HCT116 (cell line): ENCODE measurements at regions not wholly inside any gene's neighbourhood (a gene's known extent, or its start where the extent isn't known, plus 50 kb on each side); places are given as distances from the start of the nearest gene placed in this dataset.

Experiments used
- ATAC-seq: fragments of 200-7000 bp; cut with Tn5 transposase; 2 replicates; pipeline ENCODE4 v1.9.1; 2020; ENCODE audit warnings: mild to moderate bottlenecking, moderate library complexity
- BruUV-seq: library from RNA; stranded (reverse); fragments of 400-500 nt; replicated peaks from 2 replicates; lab custom pipeline; 2021; lab: Mats Ljungman, UMichigan
- CTCF ChIA-PET: fragments of 300-600 bp; sonication (Branson Sonifier 250); formaldehyde crosslinking; loops from one replicate; lab custom pipeline; 2021; ENCODE audit warnings: antibody characterized with exemption; lab: Charles Lee
- POLR2A ChIA-PET: fragments of 300-600, 350-600 bp; sonication (Branson Sonifier 250); formaldehyde crosslinking; loops from one replicate; lab custom pipeline; 2021; ENCODE audit warnings: antibody characterized with exemption; lab: Charles Lee
- RAD21 ChIA-PET, 2 experiments: fragments of 300-600 bp; sonication (Branson Sonifier 250); formaldehyde crosslinking; loops; one replicate each; lab custom pipeline; 2023; ENCODE audit warnings: low total read pairs in 2 of 2; ENCODE audit not compliant: uncharacterized antibody in 2 of 2, unreplicated experiment in 2 of 2, low non-redundant PET in 1 of 2; lab: Charles Lee
- DNase-seq: peaks from one replicate; pipeline ENCODE4 v3.0.0-alpha.2; 2010; ENCODE audit warnings: low read depth, low spot score
- H2AFZ ChIP-seq: fragments of 200-600 bp; shearing (Covaris generic), sonication (generic); 2 replicates; pipeline ENCODE4 v1.6.1; 2017; ENCODE audit warnings: low read depth, mixed run types, mixed read lengths, antibody characterized with exemption, low read length; ENCODE audit not compliant: poor library complexity, severe bottlenecking
- H3K27ac ChIP-seq: 2 replicates; pipeline ENCODE4 v1.5.1; 2012; ENCODE audit warnings: low read depth, low read length
- H3K27me3 ChIP-seq: fragments of 200-600 bp; sonication (generic); 2 replicates; pipeline ENCODE4 v1.6.1; 2016; ENCODE audit warnings: mixed run types, low read length, mixed read lengths; ENCODE audit not compliant: insufficient read depth
- H3K36me3 ChIP-seq, 2 experiments: fragments of 200-500 bp in 1 of 2; fragments of 200-600 bp in 1 of 2; sonication (Bioruptor generic) in 1 of 2; sonication (generic) in 1 of 2; 2 replicates each; pipeline versions ENCODE4 v1.5.1 to v1.6.1; 2014 to 2016; ENCODE audit warnings: low read length in 2 of 2, inconsistent platforms in 1 of 2, mixed read lengths in 1 of 2, mixed run types in 1 of 2; ENCODE audit not compliant: insufficient read depth in 2 of 2, control insufficient read depth in 1 of 2
- H3K4me1 ChIP-seq, 2 experiments: fragments of 200-600 bp in 1 of 2; sonication (generic) in 1 of 2; 2 replicates each; pipeline versions ENCODE4 v1.5.1 to v1.6.1; 2012 to 2017; ENCODE audit warnings: low read length in 2 of 2, inconsistent platforms in 1 of 2, mild to moderate bottlenecking in 1 of 2, mixed read lengths in 1 of 2, mixed run types in 1 of 2, moderate library complexity in 1 of 2; ENCODE audit not compliant: insufficient read depth in 2 of 2, control insufficient read depth in 1 of 2
- H3K4me2 ChIP-seq: fragments of 200-600 bp; sonication (generic); 2 replicates; pipeline ENCODE4 v1.6.1; 2017; ENCODE audit warnings: mixed run types, low read length, mixed read lengths
- H3K4me3 ChIP-seq, 2 experiments: fragments of 200-600 bp in 1 of 2; sonication (generic) in 1 of 2; replicated peaks in 1 of 2; 2 replicates each; pipeline ENCODE4 v1.5.1; 2011 to 2016; ENCODE audit warnings: low read length in 2 of 2, control low read depth in 1 of 2, low read depth in 1 of 2, mild to moderate bottlenecking in 1 of 2, mixed read lengths in 1 of 2, mixed run types in 1 of 2
- H3K79me2 ChIP-seq: fragments of 200-600 bp; sonication (generic); 2 replicates; pipeline ENCODE4 v1.6.1; 2017; ENCODE audit warnings: mild to moderate bottlenecking, mixed run types, low read length, moderate library complexity, mixed read lengths; ENCODE audit not compliant: insufficient read depth
- H3K9ac ChIP-seq: fragments of 200-600 bp; sonication (generic); 2 replicates; pipeline ENCODE4 v1.6.1; 2016; ENCODE audit warnings: low read length, mixed read lengths
- H3K9me2 ChIP-seq: fragments of 200-600 bp; sonication (generic), shearing (Covaris generic); 2 replicates; pipeline ENCODE4 v1.6.1; 2017; ENCODE audit warnings: mixed run types, mild to moderate bottlenecking, moderate library complexity; ENCODE audit not compliant: insufficient read depth
- H3K9me3 ChIP-seq, 2 experiments: fragments of 200-500 bp in 1 of 2; fragments of 200-600 bp in 1 of 2; sonication (Bioruptor generic) in 1 of 2; sonication (generic) in 1 of 2; 2 replicates each; pipeline ENCODE4 v1.6.1; 2014 to 2017; ENCODE audit warnings: low read length in 2 of 2, mixed read lengths in 2 of 2, inconsistent platforms in 1 of 2, low read depth in 1 of 2, mild to moderate bottlenecking in 1 of 2, mixed run types in 1 of 2, moderate library complexity in 1 of 2; ENCODE audit not compliant: control insufficient read depth in 1 of 2, insufficient read depth in 1 of 2
- H4K20me1 ChIP-seq: fragments of 200-600 bp; sonication (generic), shearing (Covaris generic); 2 replicates; pipeline ENCODE4 v1.6.1; 2017; ENCODE audit warnings: mixed run types, mild to moderate bottlenecking, moderate library complexity; ENCODE audit not compliant: insufficient read depth
- CBX3 ChIP-seq: IDR thresholded peaks from 2 replicates; pipeline ENCODE4 v1.6.1; 2012; ENCODE audit warnings: low read depth
- CTCF ChIP-seq, 3 experiments: fragments of 200-600 bp in 1 of 3; sonication (generic) in 1 of 3; IDR thresholded peaks in 2 of 3; conservative IDR thresholded peaks in 1 of 3; 2 replicates each; pipeline ENCODE4 v1.5.1; 2012 to 2017; ENCODE audit warnings: low read depth in 2 of 3, low read length in 2 of 3, antibody characterized with exemption in 1 of 3, borderline replicate concordance in 1 of 3, control low read depth in 1 of 3, mild to moderate bottlenecking in 1 of 3, mixed read lengths in 1 of 3, mixed run types in 1 of 3, moderate library complexity in 1 of 3; ENCODE audit not compliant: insufficient read depth in 1 of 3
- EGR1 ChIP-seq: IDR thresholded peaks from 2 replicates; pipeline ENCODE4 v1.6.1; 2012; ENCODE audit warnings: low read depth
- ELF1 ChIP-seq: IDR thresholded peaks from 2 replicates; pipeline ENCODE4 v1.6.1; 2012; ENCODE audit warnings: low read depth, borderline replicate concordance
- EZH2 ChIP-seq: fragments of 200-600 bp; sonication (generic); IDR thresholded peaks from 2 replicates; pipeline ENCODE4 v1.6.1; 2017; ENCODE audit warnings: antibody characterized with exemption, mixed run types
- EZH2phosphoT487 ChIP-seq: fragments of 200-600 bp; IDR thresholded peaks from 2 replicates; pipeline ENCODE4 v1.6.1; 2018; ENCODE audit warnings: antibody characterized with exemption, borderline replicate concordance
- FOSL1 ChIP-seq: IDR thresholded peaks from 2 replicates; pipeline ENCODE4 v1.6.1; 2012; ENCODE audit warnings: low read depth
- JUND ChIP-seq: IDR thresholded peaks from 2 replicates; pipeline ENCODE4 v1.6.1; 2012
- MAX ChIP-seq: IDR thresholded peaks from 2 replicates; pipeline ENCODE4 v1.6.1; 2012
- RAD21 ChIP-seq: IDR thresholded peaks from 2 replicates; pipeline ENCODE4 v1.6.1; 2012; ENCODE audit warnings: low read depth, mild to moderate bottlenecking
- SIN3A ChIP-seq: IDR thresholded peaks from 2 replicates; pipeline ENCODE4 v1.6.1; 2012; ENCODE audit warnings: low read depth
- SP1 ChIP-seq: IDR thresholded peaks from 2 replicates; pipeline ENCODE4 v1.6.1; 2012; ENCODE audit warnings: low read depth
- SRF ChIP-seq: IDR thresholded peaks from 2 replicates; pipeline ENCODE4 v1.6.1; 2012; ENCODE audit warnings: low read depth
- TCF7L2 ChIP-seq: IDR thresholded peaks from 2 replicates; pipeline ENCODE4 v1.7.0; 2011; ENCODE audit warnings: borderline replicate concordance, inconsistent platforms; ENCODE audit not compliant: insufficient read depth, insufficient read length; ENCODE audit errors: extremely low read depth
- YY1 ChIP-seq: IDR thresholded peaks from 2 replicates; pipeline ENCODE4 v1.6.1; 2011; ENCODE audit warnings: low read length, low read depth, moderate library complexity, mild to moderate bottlenecking; ENCODE audit not compliant: insufficient replicate concordance; ENCODE audit errors: extremely low read depth
- ZBTB33 ChIP-seq: IDR thresholded peaks from 2 replicates; pipeline ENCODE4 v1.6.1; 2011; ENCODE audit warnings: mild to moderate bottlenecking, low read length, moderate library complexity; ENCODE audit not compliant: insufficient replicate concordance; ENCODE audit errors: extremely low read depth
- ZFX ChIP-seq: fragments of 450-650 bp; IDR thresholded peaks from 2 replicates; pipeline ENCODE4 v1.6.1; 2017
- ZNF274 ChIP-seq: fragments of 200-500 bp; sonication (Bioruptor generic); IDR thresholded peaks from 2 replicates; pipeline ENCODE4 v1.6.1; 2014; ENCODE audit warnings: mild to moderate bottlenecking, low read depth, low read length, inconsistent platforms
- intact Hi-C: fragments of 100-400 bp; cut with micrococcal nuclease; formaldehyde crosslinking; loops from 2 replicates; pipeline ENCODE4 v1.10.0; 2022
- TF ChIP-seq, protein P1 (sequence below): IDR thresholded peaks from 2 replicates; pipeline ENCODE4 v1.6.1; 2012
- TF ChIP-seq, protein P2 (sequence below): IDR thresholded peaks from 2 replicates; pipeline ENCODE4 v1.6.1; 2012; ENCODE audit warnings: low read depth

- RAD21 ChIA-PET, result no interaction called here
- no peak overlapping the region for H3K4me3 ChIP-seq
- H3K27me3 ChIP-seq, result no peaks in the 10 kb centered on the region
- H4K20me1 ChIP-seq, result no peaks in the 10 kb centered on the region
- H2AFZ ChIP-seq, result no peak overlapping the region
- CTCF ChIA-PET, result no interaction called here
- no peaks in the 10 kb centered on the region for H3K9me2 ChIP-seq
- no peaks in the 10 kb centered on the region for H3K36me3 ChIP-seq
- intact Hi-C loops, result no loop called here
- H3K9ac ChIP-seq, result no peak overlapping the region
- BruUV-seq, result no TSS peak
- H3K4me1 ChIP-seq, result no peaks in the 10 kb centered on the region
- peaks cover 0 to 3% of the 10 kb centered on the region in 2 experiments; a peak in 1 of 4 replicates for H3K9me3 ChIP-seq
- no peaks in the 10 kb centered on the region for H3K79me2 ChIP-seq
- no peak overlapping the region for H3K27ac ChIP-seq
- ATAC-seq, result no peak
- DNase-seq, result no peak
- no peak for TF ChIP-seq ZFX
- no peak for TF ChIP-seq SIN3A
- TF ChIP-seq SP1, result no peak
- no peak for TF ChIP-seq TCF7L2
- no peak for TF ChIP-seq EGR1
- TF ChIP-seq ELF1, result no peak
- no peak for TF ChIP-seq SRF
- no peak for TF ChIP-seq EZH2phosphoT487
- no peak for TF ChIP-seq JUND
- TF ChIP-seq EZH2, result no peak
- no peak for TF ChIP-seq RAD21
- no peak for TF ChIP-seq MAX
- no peak for TF ChIP-seq CBX3
- TF ChIP-seq CTCF (IDR thresholded peaks at IDR 0.05 in 2 of 3, conservative IDR thresholded peaks at IDR 0.05 in 1 of 3; ENCODE audit: borderline replicate concordance in 1 of 3, insufficient read depth in 1 of 3, low read depth in 2 of 3, low read length in 2 of 3), result no peak
- no peak for TF ChIP-seq ZBTB33
- TF ChIP-seq FOSL1, result no peak
- no peak for TF ChIP-seq ZNF274
- no peak for TF ChIP-seq YY1
- TF ChIP-seq, protein P1, sequence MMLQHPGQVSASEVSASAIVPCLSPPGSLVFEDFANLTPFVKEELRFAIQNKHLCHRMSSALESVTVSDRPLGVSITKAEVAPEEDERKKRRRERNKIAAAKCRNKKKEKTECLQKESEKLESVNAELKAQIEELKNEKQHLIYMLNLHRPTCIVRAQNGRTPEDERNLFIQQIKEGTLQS, result no peak
- TF ChIP-seq, protein P2, sequence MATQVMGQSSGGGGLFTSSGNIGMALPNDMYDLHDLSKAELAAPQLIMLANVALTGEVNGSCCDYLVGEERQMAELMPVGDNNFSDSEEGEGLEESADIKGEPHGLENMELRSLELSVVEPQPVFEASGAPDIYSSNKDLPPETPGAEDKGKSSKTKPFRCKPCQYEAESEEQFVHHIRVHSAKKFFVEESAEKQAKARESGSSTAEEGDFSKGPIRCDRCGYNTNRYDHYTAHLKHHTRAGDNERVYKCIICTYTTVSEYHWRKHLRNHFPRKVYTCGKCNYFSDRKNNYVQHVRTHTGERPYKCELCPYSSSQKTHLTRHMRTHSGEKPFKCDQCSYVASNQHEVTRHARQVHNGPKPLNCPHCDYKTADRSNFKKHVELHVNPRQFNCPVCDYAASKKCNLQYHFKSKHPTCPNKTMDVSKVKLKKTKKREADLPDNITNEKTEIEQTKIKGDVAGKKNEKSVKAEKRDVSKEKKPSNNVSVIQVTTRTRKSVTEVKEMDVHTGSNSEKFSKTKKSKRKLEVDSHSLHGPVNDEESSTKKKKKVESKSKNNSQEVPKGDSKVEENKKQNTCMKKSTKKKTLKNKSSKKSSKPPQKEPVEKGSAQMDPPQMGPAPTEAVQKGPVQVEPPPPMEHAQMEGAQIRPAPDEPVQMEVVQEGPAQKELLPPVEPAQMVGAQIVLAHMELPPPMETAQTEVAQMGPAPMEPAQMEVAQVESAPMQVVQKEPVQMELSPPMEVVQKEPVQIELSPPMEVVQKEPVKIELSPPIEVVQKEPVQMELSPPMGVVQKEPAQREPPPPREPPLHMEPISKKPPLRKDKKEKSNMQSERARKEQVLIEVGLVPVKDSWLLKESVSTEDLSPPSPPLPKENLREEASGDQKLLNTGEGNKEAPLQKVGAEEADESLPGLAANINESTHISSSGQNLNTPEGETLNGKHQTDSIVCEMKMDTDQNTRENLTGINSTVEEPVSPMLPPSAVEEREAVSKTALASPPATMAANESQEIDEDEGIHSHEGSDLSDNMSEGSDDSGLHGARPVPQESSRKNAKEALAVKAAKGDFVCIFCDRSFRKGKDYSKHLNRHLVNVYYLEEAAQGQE, result no peak
- POLR2A ChIA-PET, result no interaction called here
- no peak overlapping the region for H3K4me2 ChIP-seq
These were observed 691.9 kb upstream of the SLITRK6 start for GRCh38 chr13:86491121-86491520.
